ENCODE measurements at regions not wholly inside any gene's neighbourhood (a gene's known extent, or its start where the extent isn't known, plus 50 kb on each side); places are given as distances from the start of the nearest gene placed in this dataset.

DNA sequence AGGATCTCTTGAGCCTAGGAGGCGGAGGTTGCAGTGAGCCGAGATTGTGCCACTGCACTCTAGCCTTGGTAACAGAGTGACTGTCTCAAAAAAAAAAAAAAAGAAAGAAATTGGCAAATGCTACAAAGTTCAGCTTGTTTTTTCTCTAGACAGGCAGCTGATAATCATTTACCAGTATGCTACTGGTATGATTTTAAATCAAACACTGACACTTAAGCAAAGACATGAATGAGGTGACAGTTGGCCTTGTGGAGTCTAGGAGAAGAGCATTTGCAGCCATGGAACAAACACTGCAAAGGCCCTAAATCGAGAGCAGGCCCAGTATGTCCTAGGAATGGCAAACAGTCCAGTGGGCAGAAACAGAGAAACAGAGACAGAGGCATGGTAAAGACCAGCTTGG is 99.7 kb upstream of the CEP85L start:
- TF ChIP-seq CREB1 (CRISPR knock-in tag; IDR thresholded peaks at IDR 0.05; ENCODE audit: low read depth) (no peak), NANOG (IDR thresholded peaks at IDR 0.05; ENCODE audit: borderline replicate concordance) (no peak), ETS1 (IDR thresholded peaks at IDR 0.05) (no peak), EZH2 (IDR thresholded peaks at IDR 0.05; ENCODE audit: low read depth, unreplicated experiment) (no peak), JUNB (IDR thresholded peaks at IDR 0.05; ENCODE audit: unreplicated experiment) (no peak), STAT1 (IDR thresholded peaks at IDR 0.05; ENCODE audit: unreplicated experiment) (no peak)
- TF ChIP-seq, protein P1, sequence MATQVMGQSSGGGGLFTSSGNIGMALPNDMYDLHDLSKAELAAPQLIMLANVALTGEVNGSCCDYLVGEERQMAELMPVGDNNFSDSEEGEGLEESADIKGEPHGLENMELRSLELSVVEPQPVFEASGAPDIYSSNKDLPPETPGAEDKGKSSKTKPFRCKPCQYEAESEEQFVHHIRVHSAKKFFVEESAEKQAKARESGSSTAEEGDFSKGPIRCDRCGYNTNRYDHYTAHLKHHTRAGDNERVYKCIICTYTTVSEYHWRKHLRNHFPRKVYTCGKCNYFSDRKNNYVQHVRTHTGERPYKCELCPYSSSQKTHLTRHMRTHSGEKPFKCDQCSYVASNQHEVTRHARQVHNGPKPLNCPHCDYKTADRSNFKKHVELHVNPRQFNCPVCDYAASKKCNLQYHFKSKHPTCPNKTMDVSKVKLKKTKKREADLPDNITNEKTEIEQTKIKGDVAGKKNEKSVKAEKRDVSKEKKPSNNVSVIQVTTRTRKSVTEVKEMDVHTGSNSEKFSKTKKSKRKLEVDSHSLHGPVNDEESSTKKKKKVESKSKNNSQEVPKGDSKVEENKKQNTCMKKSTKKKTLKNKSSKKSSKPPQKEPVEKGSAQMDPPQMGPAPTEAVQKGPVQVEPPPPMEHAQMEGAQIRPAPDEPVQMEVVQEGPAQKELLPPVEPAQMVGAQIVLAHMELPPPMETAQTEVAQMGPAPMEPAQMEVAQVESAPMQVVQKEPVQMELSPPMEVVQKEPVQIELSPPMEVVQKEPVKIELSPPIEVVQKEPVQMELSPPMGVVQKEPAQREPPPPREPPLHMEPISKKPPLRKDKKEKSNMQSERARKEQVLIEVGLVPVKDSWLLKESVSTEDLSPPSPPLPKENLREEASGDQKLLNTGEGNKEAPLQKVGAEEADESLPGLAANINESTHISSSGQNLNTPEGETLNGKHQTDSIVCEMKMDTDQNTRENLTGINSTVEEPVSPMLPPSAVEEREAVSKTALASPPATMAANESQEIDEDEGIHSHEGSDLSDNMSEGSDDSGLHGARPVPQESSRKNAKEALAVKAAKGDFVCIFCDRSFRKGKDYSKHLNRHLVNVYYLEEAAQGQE (IDR thresholded peaks at IDR 0.05; ENCODE audit: unreplicated experiment), result no peak
- Mint-ChIP-seq H3K4me1 (peaks cover 21% of the 10 kb centered on the region), H3K27ac (no peak overlapping the region), H3K9me3 (no peaks in the 10 kb centered on the region), H3K4me3 (no peak overlapping the region), H3K27me3 (ENCODE audit: insufficient read depth, low read depth, poor library complexity) (no peaks in the 10 kb centered on the region), H3K36me3 (ENCODE audit: low read depth) (no peaks in the 10 kb centered on the region)
- no peak overlapping the region for H2AFZ ChIP-seq
- H3K4me3 ChIP-seq, result no peak overlapping the region
- H3F3A ChIP-seq (replicated peaks; ENCODE audit: low read depth), result no peaks in the 10 kb centered on the region
- ATAC-seq (no peak), DNase-seq (ENCODE audit: low spot score) (no peak)
- H3K27me3 ChIP-seq (ENCODE audit: insufficient read depth), result no peaks in the 10 kb centered on the region
- H3K4me1 ChIP-seq (ENCODE audit: insufficient read depth), result peaks cover 19% of the 10 kb centered on the region
- no peaks in the 10 kb centered on the region for H3K79me2 ChIP-seq (replicated peaks; ENCODE audit: insufficient read depth)
- no peak overlapping the region for H3K27ac ChIP-seq (ENCODE audit: low read depth)
- H3K36me3 ChIP-seq (ENCODE audit: insufficient read depth), result no peaks in the 10 kb centered on the region
- H3K4me2 ChIP-seq, result no peak overlapping the region
- no peaks in the 10 kb centered on the region for H3K9me2 ChIP-seq (ENCODE audit: insufficient read depth)
- no peaks in the 10 kb centered on the region for H4K20me1 ChIP-seq (replicated peaks; ENCODE audit: insufficient read depth)

GRCh38 chr6:118750143-118750542 is 98.8 kb upstream of the CEP85L start:
- Histone ChIP-seq H3K9me2 (ENCODE audit: insufficient read depth) (no peaks in the 10 kb centered on the region), H3K27ac (ENCODE audit: low read depth) (no peak overlapping the region), H3K4me3 (no peak overlapping the region), H3K79me2 (replicated peaks; ENCODE audit: insufficient read depth) (no peaks in the 10 kb centered on the region), H3K4me2 (no peak overlapping the region), H3K36me3 (ENCODE audit: insufficient read depth) (no peaks in the 10 kb centered on the region), H2AFZ (no peak overlapping the region), H3K4me1 (ENCODE audit: insufficient read depth) (peaks cover 19% of the 10 kb centered on the region), H4K20me1 (replicated peaks; ENCODE audit: insufficient read depth) (no peaks in the 10 kb centered on the region), H3F3A (replicated peaks; ENCODE audit: low read depth) (no peaks in the 10 kb centered on the region), H3K27me3 (ENCODE audit: insufficient read depth) (no peaks in the 10 kb centered on the region)
- Mint-ChIP-seq H3K9me3 (no peaks in the 10 kb centered on the region), H3K36me3 (ENCODE audit: low read depth) (no peaks in the 10 kb centered on the region), H3K27ac (no peak overlapping the region), H3K4me1 (peaks cover 25% of the 10 kb centered on the region), H3K4me3 (no peak overlapping the region), H3K27me3 (ENCODE audit: insufficient read depth, low read depth, poor library complexity) (no peaks in the 10 kb centered on the region)
- DNase-seq (ENCODE audit: low spot score), result no peak
- ATAC-seq, result no peak
- no peak for TF ChIP-seq ZNF114 (CRISPR knock-in tag; IDR thresholded peaks at IDR 0.05)
- no peak for TF ChIP-seq CTCF (conservative IDR thresholded peaks at IDR 0.05; ENCODE audit: low read depth in 2 of 2)
- TF ChIP-seq, protein P2, sequence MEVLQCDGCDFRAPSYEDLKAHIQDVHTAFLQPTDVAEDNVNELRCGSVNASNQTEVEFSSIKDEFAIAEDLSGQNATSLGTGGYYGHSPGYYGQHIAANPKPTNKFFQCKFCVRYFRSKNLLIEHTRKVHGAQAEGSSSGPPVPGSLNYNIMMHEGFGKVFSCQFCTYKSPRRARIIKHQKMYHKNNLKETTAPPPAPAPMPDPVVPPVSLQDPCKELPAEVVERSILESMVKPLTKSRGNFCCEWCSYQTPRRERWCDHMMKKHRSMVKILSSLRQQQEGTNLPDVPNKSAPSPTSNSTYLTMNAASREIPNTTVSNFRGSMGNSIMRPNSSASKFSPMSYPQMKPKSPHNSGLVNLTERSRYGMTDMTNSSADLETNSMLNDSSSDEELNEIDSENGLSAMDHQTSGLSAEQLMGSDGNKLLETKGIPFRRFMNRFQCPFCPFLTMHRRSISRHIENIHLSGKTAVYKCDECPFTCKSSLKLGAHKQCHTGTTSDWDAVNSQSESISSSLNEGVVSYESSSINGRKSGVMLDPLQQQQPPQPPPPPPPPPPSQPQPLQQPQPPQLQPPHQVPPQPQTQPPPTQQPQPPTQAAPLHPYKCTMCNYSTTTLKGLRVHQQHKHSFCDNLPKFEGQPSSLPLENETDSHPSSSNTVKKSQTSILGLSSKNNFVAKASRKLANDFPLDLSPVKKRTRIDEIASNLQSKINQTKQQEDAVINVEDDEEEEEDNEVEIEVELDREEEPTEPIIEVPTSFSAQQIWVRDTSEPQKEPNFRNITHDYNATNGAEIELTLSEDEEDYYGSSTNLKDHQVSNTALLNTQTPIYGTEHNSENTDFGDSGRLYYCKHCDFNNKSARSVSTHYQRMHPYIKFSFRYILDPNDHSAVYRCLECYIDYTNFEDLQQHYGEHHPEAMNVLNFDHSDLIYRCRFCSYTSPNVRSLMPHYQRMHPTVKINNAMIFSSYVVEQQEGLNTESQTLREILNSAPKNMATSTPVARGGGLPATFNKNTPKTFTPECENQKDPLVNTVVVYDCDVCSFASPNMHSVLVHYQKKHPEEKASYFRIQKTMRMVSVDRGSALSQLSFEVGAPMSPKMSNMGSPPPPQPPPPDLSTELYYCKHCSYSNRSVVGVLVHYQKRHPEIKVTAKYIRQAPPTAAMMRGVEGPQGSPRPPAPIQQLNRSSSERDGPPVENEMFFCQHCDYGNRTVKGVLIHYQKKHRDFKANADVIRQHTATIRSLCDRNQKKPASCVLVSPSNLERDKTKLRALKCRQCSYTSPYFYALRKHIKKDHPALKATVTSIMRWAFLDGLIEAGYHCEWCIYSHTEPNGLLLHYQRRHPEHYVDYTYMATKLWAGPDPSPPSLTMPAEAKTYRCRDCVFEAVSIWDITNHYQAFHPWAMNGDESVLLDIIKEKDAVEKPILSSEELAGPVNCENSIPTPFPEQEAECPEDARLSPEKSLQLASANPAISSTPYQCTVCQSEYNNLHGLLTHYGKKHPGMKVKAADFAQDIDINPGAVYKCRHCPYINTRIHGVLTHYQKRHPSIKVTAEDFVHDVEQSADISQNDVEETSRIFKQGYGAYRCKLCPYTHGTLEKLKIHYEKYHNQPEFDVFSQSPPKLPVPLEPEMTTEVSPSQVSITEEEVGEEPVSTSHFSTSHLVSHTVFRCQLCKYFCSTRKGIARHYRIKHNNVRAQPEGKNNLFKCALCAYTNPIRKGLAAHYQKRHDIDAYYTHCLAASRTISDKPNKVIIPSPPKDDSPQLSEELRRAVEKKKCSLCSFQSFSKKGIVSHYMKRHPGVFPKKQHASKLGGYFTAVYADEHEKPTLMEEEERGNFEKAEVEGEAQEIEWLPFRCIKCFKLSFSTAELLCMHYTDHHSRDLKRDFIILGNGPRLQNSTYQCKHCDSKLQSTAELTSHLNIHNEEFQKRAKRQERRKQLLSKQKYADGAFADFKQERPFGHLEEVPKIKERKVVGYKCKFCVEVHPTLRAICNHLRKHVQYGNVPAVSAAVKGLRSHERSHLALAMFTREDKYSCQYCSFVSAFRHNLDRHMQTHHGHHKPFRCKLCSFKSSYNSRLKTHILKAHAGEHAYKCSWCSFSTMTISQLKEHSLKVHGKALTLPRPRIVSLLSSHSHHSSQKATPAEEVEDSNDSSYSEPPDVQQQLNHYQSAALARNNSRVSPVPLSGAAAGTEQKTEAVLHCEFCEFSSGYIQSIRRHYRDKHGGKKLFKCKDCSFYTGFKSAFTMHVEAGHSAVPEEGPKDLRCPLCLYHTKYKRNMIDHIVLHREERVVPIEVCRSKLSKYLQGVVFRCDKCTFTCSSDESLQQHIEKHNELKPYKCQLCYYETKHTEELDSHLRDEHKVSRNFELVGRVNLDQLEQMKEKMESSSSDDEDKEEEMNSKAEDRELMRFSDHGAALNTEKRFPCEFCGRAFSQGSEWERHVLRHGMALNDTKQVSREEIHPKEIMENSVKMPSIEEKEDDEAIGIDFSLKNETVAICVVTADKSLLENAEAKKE (CRISPR knock-in tag; IDR thresholded peaks at IDR 0.05), result no peak
- TF ChIP-seq POLR2AphosphoS5 (IDR thresholded peaks at IDR 0.05; ENCODE audit: low read depth), result no peak
- no peak for TF ChIP-seq CREB1 (CRISPR knock-in tag; IDR thresholded peaks at IDR 0.05; ENCODE audit: low read depth)
